KMS-11 (cell line): ENCODE measurements at regions not wholly inside any gene's neighbourhood (a gene's known extent, or its start where the extent isn't known, plus 50 kb on each side); places are given as distances from the start of the nearest gene placed in this dataset.

Experiments used
- H2AFZ ChIP-seq: fragments of 200-600 bp; sonication (generic); 2 replicates; pipeline ENCODE4 v1.6.1; 2016; ENCODE audit warnings: antibody characterized with exemption, mixed run types, low read depth
- H3K27ac ChIP-seq: fragments of 200-600 bp; sonication (generic); 2 replicates; pipeline ENCODE4 v1.6.1; 2016; ENCODE audit warnings: mild to moderate bottlenecking, mixed run types
- H3K27me3 ChIP-seq: fragments of 200-600 bp; sonication (generic); 2 replicates; pipeline ENCODE4 v1.6.1; 2017; ENCODE audit warnings: mild to moderate bottlenecking, low read depth, mixed run types, moderate library complexity; ENCODE audit not compliant: insufficient read depth
- H3K36me3 ChIP-seq: fragments of 200-600 bp; sonication (generic); 2 replicates; pipeline ENCODE4 v1.6.1; 2017; ENCODE audit warnings: mild to moderate bottlenecking, mixed run types; ENCODE audit not compliant: insufficient read depth
- H3K4me1 ChIP-seq: fragments of 200-600 bp; sonication (generic); 2 replicates; pipeline ENCODE4 v1.6.1; 2016; ENCODE audit warnings: mild to moderate bottlenecking, low read depth, mixed run types; ENCODE audit not compliant: poor library complexity, severe bottlenecking
- H3K4me2 ChIP-seq: fragments of 200-600 bp; sonication (generic); 2 replicates; pipeline ENCODE4 v1.7.0; 2016; ENCODE audit warnings: mild to moderate bottlenecking, mixed run types
- H3K4me3 ChIP-seq: fragments of 200-600 bp; sonication (generic); IDR thresholded peaks from 2 replicates; pipeline ENCODE4 v1.6.1; 2017; ENCODE audit warnings: low read depth, low read length, mixed read lengths; ENCODE audit not compliant: insufficient read depth
- H3K79me2 ChIP-seq: fragments of 200-600 bp; sonication (generic); 2 replicates; pipeline ENCODE4 v1.6.1; 2016; ENCODE audit warnings: low read depth, mixed run types; ENCODE audit not compliant: insufficient read depth
- H3K9ac ChIP-seq: fragments of 200-600 bp; sonication (generic); 2 replicates; pipeline ENCODE4 v1.6.1; 2016; ENCODE audit warnings: mild to moderate bottlenecking, mixed run types
- H4K20me1 ChIP-seq: fragments of 200-600 bp; sonication (generic); 2 replicates; pipeline ENCODE4 v1.6.1; 2016; ENCODE audit warnings: mild to moderate bottlenecking, mixed run types; ENCODE audit not compliant: insufficient read depth
- TF ChIP-seq, protein P1 (sequence below): fragments of 200-600 bp; sonication (generic); conservative IDR thresholded peaks from 2 replicates; pipeline ENCODE4 v1.6.1; 2017; ENCODE audit warnings: low read depth, mild to moderate bottlenecking, antibody characterized with exemption, low read length, moderate library complexity, mixed read lengths

DNA sequence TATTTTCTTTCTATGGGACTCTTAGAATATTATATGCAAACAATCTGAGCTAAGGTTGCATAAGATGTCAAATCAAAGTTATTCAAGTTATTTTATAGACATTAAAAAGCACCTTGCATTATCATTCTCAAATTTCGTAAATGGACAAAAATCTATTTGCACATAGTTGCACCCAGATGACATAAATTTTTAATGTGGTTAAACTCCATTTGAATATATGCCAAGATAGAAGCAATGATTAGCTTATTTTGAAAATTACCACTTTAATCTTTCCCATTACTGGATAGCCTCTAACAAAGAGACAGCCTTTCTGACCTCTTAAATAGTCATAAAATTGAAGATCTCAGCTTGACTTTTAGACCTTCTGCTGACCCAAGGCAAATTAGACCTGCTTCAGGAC lies 386.8 kb downstream of the RAPGEF2 start:
- Histone ChIP-seq H3K4me3 (no peak overlapping the region), H3K4me2 (no peak overlapping the region), H3K4me1 (no peaks in the 10 kb centered on the region), H3K27me3 (no peaks in the 10 kb centered on the region), H3K79me2 (no peaks in the 10 kb centered on the region), H3K9ac (no peak overlapping the region), H3K27ac (no peak overlapping the region), H3K36me3 (no peaks in the 10 kb centered on the region), H4K20me1 (no peaks in the 10 kb centered on the region), H2AFZ (no peak overlapping the region)
- TF ChIP-seq, protein P1, sequence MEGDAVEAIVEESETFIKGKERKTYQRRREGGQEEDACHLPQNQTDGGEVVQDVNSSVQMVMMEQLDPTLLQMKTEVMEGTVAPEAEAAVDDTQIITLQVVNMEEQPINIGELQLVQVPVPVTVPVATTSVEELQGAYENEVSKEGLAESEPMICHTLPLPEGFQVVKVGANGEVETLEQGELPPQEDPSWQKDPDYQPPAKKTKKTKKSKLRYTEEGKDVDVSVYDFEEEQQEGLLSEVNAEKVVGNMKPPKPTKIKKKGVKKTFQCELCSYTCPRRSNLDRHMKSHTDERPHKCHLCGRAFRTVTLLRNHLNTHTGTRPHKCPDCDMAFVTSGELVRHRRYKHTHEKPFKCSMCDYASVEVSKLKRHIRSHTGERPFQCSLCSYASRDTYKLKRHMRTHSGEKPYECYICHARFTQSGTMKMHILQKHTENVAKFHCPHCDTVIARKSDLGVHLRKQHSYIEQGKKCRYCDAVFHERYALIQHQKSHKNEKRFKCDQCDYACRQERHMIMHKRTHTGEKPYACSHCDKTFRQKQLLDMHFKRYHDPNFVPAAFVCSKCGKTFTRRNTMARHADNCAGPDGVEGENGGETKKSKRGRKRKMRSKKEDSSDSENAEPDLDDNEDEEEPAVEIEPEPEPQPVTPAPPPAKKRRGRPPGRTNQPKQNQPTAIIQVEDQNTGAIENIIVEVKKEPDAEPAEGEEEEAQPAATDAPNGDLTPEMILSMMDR = no peak

GRCh38 chr4:159495515-159496236 lies 392.8 kb downstream of the RAPGEF2 start:
- no peak overlapping the region for H2AFZ ChIP-seq
- no peaks in the 10 kb centered on the region for H4K20me1 ChIP-seq

DNA sequence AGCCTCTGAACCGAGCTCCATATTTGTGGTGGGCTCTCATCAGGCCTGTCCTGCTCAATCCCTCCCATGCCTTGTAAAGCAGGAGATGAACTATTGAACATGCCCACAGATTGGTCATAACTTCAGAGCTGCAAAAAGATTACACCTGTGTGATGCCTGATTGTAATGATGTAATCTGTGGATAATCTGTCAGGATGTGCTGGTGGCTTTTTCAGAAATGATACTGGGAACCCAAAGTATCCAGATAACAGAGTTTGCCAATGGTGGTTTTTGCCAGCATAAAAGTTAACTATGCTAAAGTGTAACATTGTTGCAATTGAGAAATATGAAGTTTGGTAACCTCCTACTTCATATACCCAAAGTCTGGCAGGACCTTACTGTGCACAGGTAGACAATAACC lies 393.4 kb downstream of the RAPGEF2 start:
- Histone ChIP-seq H3K79me2 (no peaks in the 10 kb centered on the region), H3K4me2 (no peak overlapping the region), H3K27me3 (no peaks in the 10 kb centered on the region), H3K9ac (no peak overlapping the region), H3K27ac (no peak overlapping the region), H2AFZ (no peak overlapping the region), H3K4me1 (no peaks in the 10 kb centered on the region), H3K36me3 (no peaks in the 10 kb centered on the region), H4K20me1 (no peaks in the 10 kb centered on the region), H3K4me3 (no peak overlapping the region)
- TF ChIP-seq, protein P1 = no peak

More at GRCh38 chr4:159495515-159496236, 392.8 kb downstream of the RAPGEF2 start:
- no peak overlapping the region for H3K4me2 ChIP-seq
- H3K27me3 ChIP-seq = no peaks in the 10 kb centered on the region
- no peaks in the 10 kb centered on the region for H3K4me1 ChIP-seq
- no peak overlapping the region for H3K9ac ChIP-seq
- H3K79me2 ChIP-seq = no peaks in the 10 kb centered on the region
- H3K36me3 ChIP-seq = no peaks in the 10 kb centered on the region
- H3K4me3 ChIP-seq = no peak overlapping the region
- no peak overlapping the region for H3K27ac ChIP-seq
- TF ChIP-seq, protein P1 = no peak

GRCh38 chr4:159497936-159498335 lies 395.1 kb downstream of the RAPGEF2 start:
- Histone ChIP-seq H3K4me2 (no peak overlapping the region), H3K79me2 (no peaks in the 10 kb centered on the region), H4K20me1 (no peaks in the 10 kb centered on the region), H3K9ac (no peak overlapping the region), H3K36me3 (no peaks in the 10 kb centered on the region), H2AFZ (no peak overlapping the region), H3K27ac (no peak overlapping the region), H3K27me3 (no peaks in the 10 kb centered on the region), H3K4me1 (no peaks in the 10 kb centered on the region), H3K4me3 (no peak overlapping the region)
- TF ChIP-seq, protein P1 = no peak
